ENCODE measurements at regions not wholly inside any gene's neighbourhood (a gene's known extent, or its start where the extent isn't known, plus 50 kb on each side); places are given as distances from the start of the nearest gene placed in this dataset.

- TF ChIP-seq CTCF (conservative IDR thresholded peaks at IDR 0.05 in 1 of 2, IDR thresholded peaks at IDR 0.05 in 1 of 2; ENCODE audit: low read depth in 1 of 2, low read length in 2 of 2) (no peak), EZH2 (IDR thresholded peaks at IDR 0.05; ENCODE audit: low read length, missing control alignments) (no peak)
Measured at GRCh38 chr18:60980422-60981005, 352.7 kb upstream of the CDH20 start.

Measured in fibroblast of lung (primary cell).